GM18499 (cell line): ENCODE measurements at regions not wholly inside any gene's neighbourhood (a gene's known extent, or its start where the extent isn't known, plus 50 kb on each side); places are given as distances from the start of the nearest gene placed in this dataset.
"Not testable (repeated sequence)": the region's sequence is repeated elsewhere in the genome, so short reads cannot be mapped to it uniquely, and the experiment has no call there.

Source experiments
- ATAC-seq: cut with Tn5 transposase; IDR thresholded peaks from one replicate; pipeline ENCODE4 v1.9.1; 2021; ENCODE audit warnings: moderate number of reproducible peaks; ENCODE audit not compliant: insufficient read depth, unreplicated experiment

DNA sequence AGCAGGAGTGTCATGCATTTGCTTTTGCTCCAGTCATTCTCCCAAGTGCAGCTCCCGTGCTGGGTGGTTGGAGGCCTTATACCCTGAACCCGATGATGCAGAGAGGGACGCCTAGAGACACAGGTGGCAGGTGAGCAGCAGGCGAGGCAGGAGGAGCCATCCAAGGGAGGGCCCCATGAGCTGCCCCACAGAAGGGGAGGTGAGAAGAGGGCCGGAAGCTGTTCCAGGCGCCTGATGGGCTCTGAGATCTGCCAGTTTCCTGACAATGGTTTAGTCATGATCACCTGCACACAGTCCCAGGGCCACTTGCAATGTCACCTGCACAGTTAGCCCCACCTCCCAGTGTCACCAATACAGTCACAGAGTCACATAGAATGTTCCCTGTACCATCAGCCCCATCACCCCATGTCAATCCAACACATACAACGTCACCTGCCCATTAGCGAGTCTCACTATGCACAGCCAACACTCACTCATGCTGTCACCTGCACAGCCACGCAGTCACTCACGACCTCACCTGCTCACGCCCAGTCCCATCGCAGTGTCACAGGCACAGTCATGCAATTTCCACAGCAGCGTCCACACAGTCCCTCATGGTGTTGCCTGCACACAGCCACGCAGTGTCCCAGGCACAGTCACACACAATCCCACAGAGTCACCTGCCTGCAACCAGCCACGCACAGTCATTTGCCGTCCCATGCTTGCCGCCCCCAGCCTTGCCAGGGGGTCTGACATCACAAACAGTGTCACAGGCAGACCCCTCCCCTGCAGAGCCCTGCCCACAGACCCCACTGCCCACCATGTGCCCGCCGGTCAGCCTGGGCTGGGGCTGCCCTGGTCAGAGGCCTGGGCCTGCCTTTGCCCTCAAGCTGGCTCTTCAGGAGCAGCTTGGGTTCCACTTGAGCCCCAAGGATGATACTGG is 113.4 kb downstream of the LHX2 start:
- ATAC-seq = no peak

DNA sequence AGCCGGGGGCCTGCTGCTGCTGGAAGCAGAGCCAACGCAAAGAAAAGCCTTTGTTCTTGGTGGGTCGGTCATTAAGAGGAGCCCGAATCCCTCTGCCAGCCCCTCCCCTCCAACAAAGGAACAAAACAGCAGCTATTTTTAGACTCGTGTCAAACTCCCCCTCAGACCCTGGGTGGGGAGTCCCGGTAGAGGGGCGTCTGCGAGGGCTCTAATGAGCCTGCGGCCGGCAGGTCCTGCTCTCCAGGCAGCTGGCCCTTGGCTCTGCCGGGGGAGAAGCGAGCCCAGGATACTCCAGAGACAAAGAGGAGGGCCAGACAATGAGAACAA is 114.0 kb downstream of the LHX2 start:
- no peak for ATAC-seq

DNA sequence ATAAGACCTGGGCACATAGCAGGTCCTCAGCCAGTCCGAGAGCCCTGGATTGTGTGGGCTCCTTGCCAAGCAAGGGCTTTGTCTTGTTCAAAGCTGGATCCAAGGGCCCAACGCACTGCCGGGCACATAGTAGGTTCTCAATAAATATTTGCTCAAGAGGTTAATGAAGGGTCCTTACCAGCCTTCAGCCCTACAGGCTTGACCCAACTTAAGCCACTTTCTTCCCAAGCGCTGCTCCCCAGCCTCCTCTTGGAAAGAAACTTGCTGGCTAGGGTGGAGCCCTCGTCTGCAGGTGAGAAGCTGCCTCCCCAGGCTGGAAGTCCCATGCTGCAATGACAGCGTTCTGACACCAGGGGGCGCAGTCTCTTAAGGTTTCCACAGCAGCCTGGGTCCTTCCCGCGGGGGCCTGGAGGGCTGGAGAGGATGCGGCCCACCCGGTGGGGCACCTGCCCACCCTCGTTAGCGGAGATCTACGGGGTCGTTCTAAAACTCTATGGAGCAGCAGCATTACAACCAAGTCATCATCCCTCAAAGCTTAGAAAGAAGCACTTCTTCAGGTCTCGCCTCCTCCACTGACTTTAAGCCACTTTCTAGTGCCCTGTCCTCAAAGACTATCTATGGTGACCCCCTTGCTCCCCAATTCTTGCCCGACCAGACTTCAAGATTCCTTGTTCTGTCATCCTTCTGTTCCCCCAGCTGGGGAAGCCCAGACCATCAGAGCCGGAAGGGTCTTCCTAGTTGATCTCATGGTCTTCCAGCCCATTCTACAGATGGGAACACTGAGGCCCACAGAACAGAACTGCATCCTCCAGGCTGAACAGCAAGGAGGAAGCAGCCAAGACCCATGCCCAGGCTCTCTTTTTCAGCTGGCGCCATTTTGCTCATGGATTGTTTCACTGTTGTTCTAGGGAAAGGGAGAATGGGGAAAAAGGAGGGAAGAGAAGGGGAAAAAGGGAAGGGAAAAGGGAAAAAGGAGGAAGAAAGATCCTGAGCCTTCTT is 115.4 kb downstream of the LHX2 start:
- no peak for ATAC-seq

DNA sequence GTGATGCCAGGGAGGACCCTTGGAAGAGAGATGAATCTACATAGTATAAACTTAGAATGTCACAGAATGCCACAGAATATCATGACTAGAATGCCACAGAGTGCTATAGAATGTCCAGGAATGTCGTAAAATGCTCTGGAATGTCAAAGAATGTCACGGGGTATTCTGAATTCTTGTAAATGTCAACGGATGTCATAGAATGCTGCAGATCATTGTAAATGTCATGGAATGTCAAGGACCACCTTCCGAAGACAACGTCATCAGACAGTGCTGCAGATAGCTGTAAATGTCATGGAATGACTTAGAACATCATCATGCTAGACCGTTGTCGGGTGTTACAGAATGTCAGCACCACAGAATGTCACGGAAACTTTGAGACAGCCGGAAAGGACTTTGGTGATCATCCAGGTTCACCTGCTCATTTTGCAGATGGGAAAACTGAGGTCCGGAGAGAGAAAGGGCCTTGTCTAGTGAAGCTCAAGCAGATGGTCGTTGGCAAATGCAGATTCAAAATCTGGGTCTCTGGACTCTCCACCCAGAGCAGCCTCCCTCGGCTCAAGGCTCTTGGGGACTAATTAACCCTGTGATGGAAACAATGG is 117.1 kb downstream of the LHX2 start:
- no peak for ATAC-seq

DNA sequence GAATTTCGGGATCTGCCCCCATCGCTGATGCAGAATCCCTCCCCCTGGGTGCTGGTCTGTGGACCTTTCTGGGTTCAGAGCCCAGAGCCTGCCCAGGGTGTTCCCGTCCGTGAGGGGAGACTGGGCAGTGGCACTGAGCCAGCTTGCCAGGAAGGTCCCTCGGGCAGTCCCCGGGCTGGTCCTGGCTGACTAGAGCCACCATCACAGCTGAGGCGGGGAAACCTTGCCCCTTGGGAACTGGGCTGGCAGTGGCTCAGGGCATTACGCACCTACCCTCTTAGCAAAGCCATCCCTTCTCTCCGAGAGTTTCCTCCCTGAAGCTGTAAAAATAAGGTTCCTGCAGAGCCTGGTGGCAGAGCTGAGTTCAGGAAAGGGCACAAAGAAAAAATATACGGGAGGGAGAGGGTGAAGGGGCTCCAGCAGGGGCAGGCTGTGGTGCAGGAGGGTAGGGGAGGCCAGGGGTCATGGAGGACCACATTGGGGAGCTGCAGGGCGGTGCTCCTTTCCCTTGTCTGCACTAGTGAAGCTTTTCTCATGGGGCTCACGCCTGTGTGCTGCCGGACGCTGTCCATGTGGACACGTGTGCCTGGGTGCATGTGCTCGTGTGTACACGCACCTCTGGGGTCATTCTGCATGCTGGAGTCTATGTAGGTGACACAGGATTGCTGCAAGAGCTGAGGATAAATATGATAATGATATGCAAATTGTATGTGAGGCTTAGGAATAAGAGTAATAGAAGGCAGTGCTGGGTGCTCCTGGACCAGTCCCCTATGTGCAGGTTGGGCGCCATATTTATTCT is 118.9 kb downstream of the LHX2 start:
- ATAC-seq = no peak

DNA sequence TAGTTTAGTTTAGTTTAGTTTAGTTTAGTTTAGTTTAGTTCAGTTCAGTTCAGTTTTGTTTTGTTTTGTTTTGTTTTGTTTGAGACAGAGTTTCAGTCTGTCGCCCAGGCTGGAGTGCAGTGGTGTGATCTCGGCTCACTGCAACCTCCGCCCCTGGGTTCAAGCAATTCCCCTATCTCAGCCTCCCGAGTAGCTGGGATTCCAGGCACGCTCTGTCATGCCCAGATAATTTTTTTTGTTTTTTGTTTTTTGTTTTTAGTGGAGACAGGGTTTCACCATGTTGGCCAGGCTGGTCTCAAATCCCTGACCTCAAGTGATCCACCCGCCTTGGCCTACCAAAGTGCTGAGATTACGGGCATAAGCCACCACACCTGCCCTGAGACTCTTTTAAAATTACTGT is 120.0 kb downstream of the LHX2 start:
- ATAC-seq = not testable (repeated sequence)

DNA sequence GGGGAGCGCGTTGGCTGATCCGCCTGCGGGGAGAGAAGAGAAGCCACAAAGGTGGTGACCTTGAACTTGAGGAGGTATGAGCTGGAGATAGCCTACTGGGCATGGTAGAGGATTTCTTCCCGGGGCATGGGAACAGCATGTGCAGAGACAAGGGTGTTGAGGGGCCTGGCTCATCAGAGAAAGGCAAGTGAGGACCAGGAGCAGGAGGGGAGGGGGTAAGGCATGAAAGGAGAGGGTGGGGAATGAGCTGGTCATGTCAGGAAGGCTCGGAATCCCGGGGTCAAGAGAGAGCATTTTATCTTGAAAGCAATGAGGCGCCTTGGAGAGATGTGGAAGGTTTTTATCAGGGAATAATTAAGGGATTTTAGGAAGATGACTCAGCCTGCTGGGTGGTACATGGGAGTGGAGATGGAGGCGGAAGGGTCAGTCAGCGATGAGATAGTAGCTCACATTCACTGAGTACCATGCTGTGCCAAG is 121.1 kb downstream of the LHX2 start:
- no peak for ATAC-seq

DNA sequence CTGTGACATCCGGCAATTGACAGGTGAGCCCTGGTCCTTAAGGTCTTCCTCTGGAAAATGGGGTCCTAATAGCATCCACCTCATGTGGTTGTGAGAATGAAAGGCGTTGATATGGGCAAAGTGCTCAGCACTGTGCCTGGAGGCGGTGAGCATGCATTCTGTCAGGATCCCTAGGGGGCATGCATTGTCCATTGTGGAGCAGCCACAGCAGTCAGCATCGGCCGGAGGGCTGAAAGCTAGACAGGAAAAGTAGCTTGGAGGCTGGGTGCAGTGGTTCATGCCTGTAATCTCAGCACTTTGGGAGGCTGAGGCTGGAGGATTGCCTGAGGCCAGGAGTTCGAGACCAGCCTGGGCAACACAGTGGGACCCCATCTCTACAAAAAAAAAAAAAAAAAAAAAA is 122.2 kb downstream of the LHX2 start:
- ATAC-seq = no peak

DNA sequence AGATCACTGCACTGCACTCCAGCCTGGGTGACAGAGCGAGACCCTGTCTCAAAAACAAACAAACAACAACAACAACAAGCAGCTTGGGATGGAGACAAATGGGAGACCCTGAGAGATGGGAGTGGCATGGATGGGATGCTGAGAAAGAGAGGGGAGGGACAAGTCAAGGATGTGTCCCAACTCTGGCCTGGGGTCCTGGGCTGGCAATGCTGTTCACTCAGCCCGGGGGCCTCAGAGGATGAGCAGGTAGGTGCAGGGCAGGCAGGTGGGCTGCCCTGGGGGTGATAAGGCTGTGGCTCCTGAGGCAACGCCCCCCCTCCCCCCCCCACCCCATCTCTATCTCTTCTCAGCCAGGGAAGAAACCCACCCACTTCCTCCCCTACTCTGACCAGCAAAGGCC is 123.0 kb downstream of the LHX2 start:
- no peak for ATAC-seq

DNA sequence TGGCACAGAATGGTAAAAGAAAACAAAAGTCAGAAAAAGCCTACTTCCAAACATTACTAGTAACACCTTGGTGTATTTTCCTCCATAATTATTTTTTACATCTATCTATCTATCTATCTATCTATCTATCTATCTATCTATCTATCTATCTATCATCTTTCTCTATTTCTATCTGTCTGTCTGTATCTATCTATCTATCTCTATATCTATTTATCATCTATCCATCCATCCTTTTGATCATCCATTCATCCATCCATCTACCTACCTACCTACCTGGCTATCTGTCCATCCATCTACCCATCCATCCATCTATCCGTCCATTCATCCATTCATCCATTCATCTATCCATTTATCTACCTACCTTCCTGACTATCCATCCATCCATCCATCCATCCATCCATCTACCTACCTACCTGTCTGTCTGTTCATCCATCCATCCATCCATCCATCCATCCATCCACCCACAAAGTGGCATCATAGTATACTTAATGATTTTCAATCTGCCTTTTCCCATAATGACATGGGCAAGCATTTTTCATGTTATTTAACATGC is 121.9 kb upstream of the NEK6 start:
- ATAC-seq = no peak

DNA sequence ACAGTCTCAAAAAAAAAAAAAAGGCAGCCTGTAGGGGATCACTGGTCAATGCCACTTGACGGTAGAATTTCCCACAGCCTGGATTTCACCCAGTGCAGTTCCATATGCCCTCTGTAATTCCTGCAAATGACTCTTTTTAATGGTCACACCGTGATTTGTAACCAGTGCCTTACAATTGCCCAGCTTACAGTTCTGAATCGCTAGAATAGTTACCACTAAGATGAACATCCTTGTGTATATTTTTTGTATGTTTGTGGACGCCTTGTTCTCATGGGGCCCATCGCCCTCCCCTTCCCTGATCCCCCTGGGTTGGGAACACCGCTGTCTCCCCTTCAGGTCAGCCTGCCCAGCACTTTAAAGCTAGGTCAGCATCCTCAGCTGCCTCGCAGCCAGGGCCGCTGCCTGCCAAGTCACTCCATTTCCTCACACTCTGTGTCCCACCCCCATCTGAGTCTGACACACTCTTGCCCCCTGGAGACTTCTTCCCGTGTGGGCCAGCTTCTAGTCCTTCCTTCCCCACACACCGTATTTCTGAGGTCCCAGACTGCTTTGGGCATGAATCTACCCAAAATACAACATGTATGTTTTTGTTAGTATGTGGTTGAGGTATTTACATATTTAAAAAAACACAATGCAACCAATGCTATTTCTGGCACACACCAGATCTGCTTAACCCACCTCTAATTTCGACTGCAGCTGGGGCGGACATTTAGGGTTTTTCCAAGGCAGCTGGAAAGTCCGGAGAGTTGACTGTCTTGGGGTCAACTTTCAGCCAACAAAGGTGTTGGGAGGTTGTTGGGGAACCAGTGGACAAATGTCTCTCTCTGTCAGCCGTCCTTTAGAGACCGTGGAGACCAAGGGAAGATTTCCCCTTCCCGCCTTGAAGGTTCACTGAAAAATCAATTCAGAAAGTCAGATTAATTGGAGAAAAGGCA is 120.5 kb upstream of the NEK6 start:
- peak; percentile 43 for ATAC-seq

DNA sequence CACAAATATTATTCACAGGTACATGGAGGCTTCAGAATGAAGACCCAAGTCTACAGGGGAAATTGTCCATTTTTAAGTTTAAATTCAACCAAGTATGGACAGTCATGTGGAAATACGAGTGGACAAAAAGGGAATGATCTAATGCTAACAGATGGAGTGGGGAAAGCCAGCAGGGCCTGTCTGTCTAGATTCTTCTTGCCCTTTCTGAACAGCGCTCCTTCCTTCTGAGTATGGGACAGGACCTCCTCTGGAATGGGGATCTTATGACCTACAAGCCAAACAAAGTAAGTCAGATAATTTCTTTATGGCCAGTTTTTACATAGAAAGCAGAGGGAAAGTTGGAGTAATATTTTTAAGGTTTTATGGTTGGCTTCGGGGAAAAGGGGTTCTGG is 119.8 kb upstream of the NEK6 start:
- no peak for ATAC-seq

DNA sequence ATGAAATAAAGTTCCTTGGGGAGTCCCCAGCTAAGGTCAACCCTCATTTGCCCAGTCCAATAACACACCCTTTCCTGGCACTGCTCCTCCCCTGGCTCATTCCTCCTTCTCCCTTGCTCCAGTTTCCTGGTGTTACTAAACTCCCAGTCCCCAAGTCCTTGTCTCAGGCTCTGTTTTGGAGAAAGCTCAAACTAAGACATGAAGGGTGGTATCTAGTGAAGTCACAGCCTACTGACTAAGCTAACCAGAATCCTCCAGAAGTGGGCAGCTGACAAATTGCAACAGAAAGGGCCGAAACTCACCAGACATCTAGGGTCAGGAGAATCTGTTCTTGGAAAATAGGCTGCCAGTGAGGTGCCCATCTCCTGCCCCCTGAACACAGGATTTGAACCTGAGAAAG is 118.7 kb upstream of the NEK6 start:
- ATAC-seq = no peak

DNA sequence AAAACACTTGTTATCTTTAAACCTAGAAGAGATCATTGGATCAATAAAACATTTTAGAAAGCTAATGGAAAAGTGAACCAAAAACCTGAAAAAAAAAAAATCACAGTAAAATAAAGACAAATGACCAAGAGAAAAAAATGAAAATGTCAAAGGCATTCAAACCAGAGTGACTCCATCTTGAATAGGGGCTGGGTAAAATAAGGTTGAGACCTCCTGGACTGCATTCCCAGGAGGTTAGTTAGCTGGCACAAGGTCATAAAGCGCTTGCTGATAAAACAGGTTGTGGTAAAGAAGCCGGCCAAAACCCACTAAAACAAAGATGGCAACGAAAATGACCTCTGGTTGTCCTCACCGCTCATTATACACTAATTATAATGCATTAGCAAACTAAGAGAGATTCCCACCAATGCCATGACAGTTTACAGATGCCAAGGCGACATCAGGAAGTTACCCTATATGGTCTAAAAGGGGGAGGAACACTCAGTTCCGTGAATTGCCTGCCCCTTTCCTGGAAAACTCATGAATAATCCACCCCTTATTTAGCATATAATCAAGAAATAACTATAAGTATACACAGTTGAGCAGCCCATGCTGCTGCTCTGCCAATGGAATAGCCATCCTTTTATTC is 116.7 kb upstream of the NEK6 start:
- ATAC-seq = no peak

DNA sequence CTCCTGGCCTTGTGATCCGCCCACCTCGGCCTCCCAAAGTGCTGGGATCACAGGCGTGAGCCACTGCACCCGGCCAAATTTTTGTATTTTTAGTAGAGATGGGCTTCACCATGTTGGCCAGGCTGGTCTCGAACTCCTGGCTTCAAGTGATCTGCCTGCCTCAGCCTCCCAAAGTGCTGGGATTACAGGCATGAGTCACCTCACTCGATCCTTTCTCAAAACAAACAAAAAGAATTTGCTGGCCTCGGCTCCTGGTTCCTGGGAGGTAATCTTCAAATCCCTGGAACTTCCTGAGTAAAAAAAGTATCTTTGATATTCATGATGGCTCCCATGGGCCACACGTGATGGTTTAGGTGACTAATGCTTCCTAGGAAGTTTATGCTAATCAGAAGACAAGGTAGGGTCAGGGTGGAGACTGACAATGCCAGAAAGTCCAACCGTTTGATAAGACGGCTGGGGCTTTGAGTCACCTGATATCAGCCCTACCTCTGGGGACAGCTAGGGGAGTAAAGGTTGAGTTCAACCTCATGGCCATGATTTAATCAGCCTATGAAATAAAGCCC is 113.1 kb upstream of the NEK6 start:
- ATAC-seq = not testable (repeated sequence)

DNA sequence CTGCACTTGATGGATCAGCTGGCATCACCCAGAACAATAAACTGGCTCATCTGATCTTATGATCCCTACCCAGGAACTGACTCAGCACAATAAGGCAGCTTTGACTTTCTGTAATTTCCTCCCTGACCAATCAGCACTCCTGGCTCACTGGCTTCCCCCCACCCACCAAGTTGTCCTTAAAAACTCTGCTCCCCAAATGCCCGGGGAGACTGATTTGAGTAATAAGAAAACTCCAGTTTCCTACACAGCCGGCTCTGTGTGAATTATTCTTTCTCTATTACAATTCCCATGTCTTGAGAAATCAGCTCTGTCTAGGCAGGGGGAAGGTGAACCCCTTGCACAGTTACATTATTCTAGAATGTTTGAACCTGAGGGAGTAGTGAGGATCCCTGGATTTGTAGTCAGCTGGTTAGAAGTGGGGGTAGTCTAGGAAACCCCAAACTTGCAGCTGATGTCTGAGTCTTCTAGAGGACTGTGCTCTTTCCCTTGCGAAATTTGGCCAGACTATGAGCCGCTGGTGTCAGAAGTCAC is 111.7 kb upstream of the NEK6 start:
- no peak for ATAC-seq

DNA sequence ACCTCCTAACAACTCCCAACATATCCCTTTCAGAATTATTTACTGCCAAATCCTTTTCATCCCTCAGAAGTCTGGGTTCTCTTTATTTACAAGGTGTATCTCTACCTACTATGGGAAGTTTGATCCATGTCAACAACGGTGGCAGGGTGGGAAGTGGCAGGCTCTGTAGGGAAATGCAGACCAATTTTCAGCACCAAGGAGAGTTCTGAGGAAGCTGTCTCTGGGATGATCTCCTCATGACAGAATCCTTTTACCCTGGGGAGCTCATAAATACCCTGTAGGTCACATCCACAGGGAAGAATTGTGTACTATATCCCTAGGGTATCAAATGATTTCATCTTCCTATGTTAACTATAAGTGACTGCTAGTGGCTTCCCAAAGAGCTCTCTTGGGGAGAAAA is 107.8 kb upstream of the NEK6 start:
- ATAC-seq = no peak
